WTC11 (cell line): ENCODE measurements at regions not wholly inside any gene's neighbourhood (a gene's known extent, or its start where the extent isn't known, plus 50 kb on each side); places are given as distances from the start of the nearest gene placed in this dataset.

Experiments used
- ATAC-seq: fragments of 200-7000 bp; cut with Tn5 transposase; 2 replicates; pipeline ENCODE4 v1.10.0; 2021; ENCODE audit warnings: mild to moderate bottlenecking, moderate library complexity
- CTCF ChIA-PET: fragments of 300-600 bp; sonication (Branson Sonifier 250); formaldehyde crosslinking; loops from one replicate; lab custom pipeline; 2021; ENCODE audit warnings: antibody characterized with exemption; lab: Charles Lee
- POLR2A ChIA-PET: fragments of 350-600 bp; sonication (Branson Sonifier 250); formaldehyde crosslinking; loops from one replicate; lab custom pipeline; 2021; ENCODE audit warnings: antibody characterized with exemption; lab: Charles Lee
- DNase-seq: peaks from one replicate; pipeline ENCODE4 v3.0.0; 2021; ENCODE audit warnings: low spot score
- H3K27ac Mint-ChIP-seq: 2 replicates; pipeline ENCODE4 v1.8.0; 2021; ENCODE audit warnings: mixed read lengths
- H3K27me3 Mint-ChIP-seq: 2 replicates; pipeline ENCODE4 v1.8.0; 2021; ENCODE audit warnings: low read depth, mild to moderate bottlenecking, moderate library complexity, mixed read lengths
- H3K36me3 Mint-ChIP-seq: 2 replicates; pipeline ENCODE4 v1.8.0; 2021; ENCODE audit warnings: mixed read lengths
- H3K4me1 Mint-ChIP-seq: 2 replicates; pipeline ENCODE4 v1.8.0; 2022; ENCODE audit warnings: mixed read lengths
- H3K4me3 Mint-ChIP-seq: 2 replicates; pipeline ENCODE4 v1.8.0; 2021; ENCODE audit warnings: mild to moderate bottlenecking, moderate library complexity, mixed read lengths
- H3K9me3 Mint-ChIP-seq: 2 replicates; pipeline ENCODE4 v1.8.0; 2021; ENCODE audit warnings: mixed read lengths
- ATF1 ChIP-seq: sonication (generic); formaldehyde crosslinking; IDR thresholded peaks from 2 replicates; pipeline ENCODE4 v1.8.1; 2023; ENCODE audit warnings: mild to moderate bottlenecking, moderate library complexity, missing genetic modification reagents
- CBFB ChIP-seq: sonication (generic); formaldehyde crosslinking; IDR thresholded peaks from 2 replicates; pipeline ENCODE4 v1.8.1; 2022; ENCODE audit warnings: mild to moderate bottlenecking, low read depth, missing genetic modification reagents
- ELF4 ChIP-seq: sonication (generic); formaldehyde crosslinking; IDR thresholded peaks from 2 replicates; pipeline ENCODE4 v1.8.1; 2022; ENCODE audit warnings: low read depth, mild to moderate bottlenecking, moderate library complexity, missing genetic modification reagents
- FOXP1 ChIP-seq: sonication (generic); formaldehyde crosslinking; IDR thresholded peaks from 2 replicates; pipeline ENCODE4 v1.8.0; 2022; ENCODE audit warnings: missing genetic modification reagents, mild to moderate bottlenecking, moderate library complexity, borderline replicate concordance
- GABPB1 ChIP-seq: sonication (generic); formaldehyde crosslinking; IDR thresholded peaks from 2 replicates; pipeline ENCODE4 v1.8.1; 2023; ENCODE audit warnings: mild to moderate bottlenecking, missing genetic modification reagents
- JUN ChIP-seq: sonication (generic); formaldehyde crosslinking; IDR thresholded peaks from 2 replicates; pipeline ENCODE4 v1.8.0; 2023; ENCODE audit warnings: mild to moderate bottlenecking, missing genetic modification reagents
- MXD4 ChIP-seq: fragments of 250-450 bp; sonication (Bioruptor Pico); IDR thresholded peaks from 2 replicates; pipeline ENCODE4 v1.8.0; 2021; ENCODE audit warnings: mild to moderate bottlenecking, moderate library complexity, borderline replicate concordance
- NFE2L1 ChIP-seq: sonication (generic); formaldehyde crosslinking; IDR thresholded peaks from 2 replicates; pipeline ENCODE4 v1.8.1; 2023; ENCODE audit warnings: missing genetic modification reagents
- NR3C1 ChIP-seq: sonication (generic); formaldehyde crosslinking; conservative IDR thresholded peaks from 2 replicates; pipeline ENCODE4 v1.8.1; 2023; ENCODE audit warnings: low read depth, mild to moderate bottlenecking, missing genetic modification reagents
- PRRX2 ChIP-seq: fragments of 250-450 bp; sonication (Bioruptor Pico); IDR thresholded peaks from 2 replicates; pipeline ENCODE4 v1.8.0; 2021; ENCODE audit warnings: mild to moderate bottlenecking
- TEAD4 ChIP-seq: sonication (generic); formaldehyde crosslinking; IDR thresholded peaks from 2 replicates; pipeline ENCODE4 v1.8.0; 2022; ENCODE audit warnings: mild to moderate bottlenecking, missing genetic modification reagents
- ZNF263 ChIP-seq: sonication (generic); formaldehyde crosslinking; IDR thresholded peaks from 2 replicates; pipeline ENCODE4 v1.8.1; 2022; ENCODE audit warnings: low read depth, mild to moderate bottlenecking, moderate library complexity, missing genetic modification reagents
- ZNF317 ChIP-seq: sonication (generic); formaldehyde crosslinking; IDR thresholded peaks from 2 replicates; pipeline ENCODE4 v1.8.1; 2023; ENCODE audit warnings: low read depth, mild to moderate bottlenecking, moderate library complexity, missing genetic modification reagents, borderline replicate concordance
- ZNF416 ChIP-seq: fragments of 250-450 bp; sonication (Bioruptor Pico); IDR thresholded peaks from 2 replicates; pipeline ENCODE4 v1.9.0; 2021; ENCODE audit warnings: mild to moderate bottlenecking, inconsistent platforms
- TF ChIP-seq, protein P1 (sequence below): sonication (generic); formaldehyde crosslinking; IDR thresholded peaks from 2 replicates; pipeline ENCODE4 v1.8.1; 2022; ENCODE audit warnings: low read depth, missing genetic modification reagents, borderline replicate concordance
- TF ChIP-seq, protein P2 (sequence below): fragments of 250-450 bp; sonication (Bioruptor Pico); IDR thresholded peaks from 2 replicates; pipeline ENCODE4 v1.8.0; 2021; ENCODE audit warnings: mild to moderate bottlenecking
- TF ChIP-seq, protein P3 (sequence below): sonication (generic); formaldehyde crosslinking; IDR thresholded peaks from 2 replicates; pipeline ENCODE4 v1.8.0; 2022; ENCODE audit warnings: missing genetic modification reagents
- TF ChIP-seq, protein P4 (sequence below): sonication (generic); formaldehyde crosslinking; IDR thresholded peaks from 2 replicates; pipeline ENCODE4 v1.8.0; 2022; ENCODE audit warnings: mild to moderate bottlenecking, missing genetic modification reagents

DNA sequence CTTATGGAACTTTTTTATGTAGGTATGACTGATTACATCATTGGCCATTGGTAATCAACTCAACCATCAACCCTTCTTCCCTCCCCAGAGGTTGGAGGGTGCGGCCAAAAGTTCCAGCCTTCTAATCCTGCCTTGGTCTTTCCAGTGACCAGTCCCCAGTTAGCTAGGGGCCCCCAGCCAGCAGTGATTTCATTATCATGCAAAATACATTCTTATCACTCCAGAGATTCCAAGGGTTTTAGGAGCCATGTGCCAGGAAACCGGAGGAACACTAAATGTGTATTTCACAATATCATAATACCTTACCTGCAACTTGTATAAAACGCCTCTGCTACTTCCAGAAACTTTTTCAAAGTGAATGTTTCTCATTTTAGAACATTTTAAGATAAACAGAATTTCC, 181.5 kb upstream of the PELI2 start:
- ChIA-PET POLR2A (no interaction called here), CTCF (no interaction called here)
- peak; percentile 84 for ATAC-seq
- Mint-ChIP-seq H3K27me3 (no peaks in the 10 kb centered on the region; the same call in 1 of the 2 replicates), H3K36me3 (peaks cover 27% of the 10 kb centered on the region), H3K27ac (no peak overlapping the region), H3K4me1 (peaks cover 19% of the 10 kb centered on the region), H3K4me3 (no peak overlapping the region), H3K9me3 (peaks cover 41% of the 10 kb centered on the region)
- TF ChIP-seq ZNF416 (CRISPR knock-in tag) = peak; percentile 98
- TF ChIP-seq, protein P1, sequence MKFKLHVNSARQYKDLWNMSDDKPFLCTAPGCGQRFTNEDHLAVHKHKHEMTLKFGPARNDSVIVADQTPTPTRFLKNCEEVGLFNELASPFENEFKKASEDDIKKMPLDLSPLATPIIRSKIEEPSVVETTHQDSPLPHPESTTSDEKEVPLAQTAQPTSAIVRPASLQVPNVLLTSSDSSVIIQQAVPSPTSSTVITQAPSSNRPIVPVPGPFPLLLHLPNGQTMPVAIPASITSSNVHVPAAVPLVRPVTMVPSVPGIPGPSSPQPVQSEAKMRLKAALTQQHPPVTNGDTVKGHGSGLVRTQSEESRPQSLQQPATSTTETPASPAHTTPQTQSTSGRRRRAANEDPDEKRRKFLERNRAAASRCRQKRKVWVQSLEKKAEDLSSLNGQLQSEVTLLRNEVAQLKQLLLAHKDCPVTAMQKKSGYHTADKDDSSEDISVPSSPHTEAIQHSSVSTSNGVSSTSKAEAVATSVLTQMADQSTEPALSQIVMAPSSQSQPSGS (CRISPR knock-in tag) = no peak
- peak; percentile 35 for DNase-seq

DNA sequence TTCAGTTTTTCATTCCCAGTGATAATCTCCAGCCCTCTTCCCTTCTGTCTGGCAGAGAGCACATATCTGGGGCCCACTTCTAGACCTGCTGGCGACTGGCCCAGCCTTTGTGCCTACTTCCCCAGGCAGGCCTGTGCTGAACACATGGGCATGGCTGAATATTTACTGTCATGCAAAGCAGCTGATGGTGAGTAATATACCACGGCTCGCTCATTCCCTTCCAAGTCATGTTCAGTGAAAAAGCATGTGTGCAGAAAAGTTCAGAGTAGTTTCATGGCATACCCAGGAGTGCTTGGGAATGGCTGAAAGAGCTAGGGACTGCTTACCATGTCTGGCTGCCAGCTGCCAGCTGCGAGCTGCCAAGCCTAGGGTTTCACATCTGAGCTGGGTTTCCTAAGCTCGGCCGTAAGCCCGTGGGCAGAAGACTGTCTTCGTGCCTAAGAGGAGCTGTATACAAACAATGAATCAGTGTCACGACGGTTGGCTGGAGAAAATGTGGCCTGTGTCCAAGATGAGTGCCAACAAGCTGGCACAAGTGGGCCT, 179.9 kb upstream of the PELI2 start:
- Mint-ChIP-seq H3K27me3 (no peaks in the 10 kb centered on the region; the same call in 1 of the 2 replicates), H3K36me3 (peaks cover 27% of the 10 kb centered on the region), H3K9me3 (peaks cover 41% of the 10 kb centered on the region), H3K4me1 (peaks cover 26% of the 10 kb centered on the region), H3K27ac (no peak overlapping the region), H3K4me3 (no peak overlapping the region)
- DNase-seq (no peak), ATAC-seq (no peak)
- CTCF ChIA-PET = no interaction called here
- TF ChIP-seq ELF4 (CRISPR knock-in tag) = no peak
- TF ChIP-seq NFE2L1 = no peak
- TF ChIP-seq TEAD4 (CRISPR knock-in tag) = no peak
- TF ChIP-seq ZNF317 (CRISPR knock-in tag) = no peak
- TF ChIP-seq NR3C1 = no peak
- no peak for TF ChIP-seq PRRX2
- TF ChIP-seq, protein P2, sequence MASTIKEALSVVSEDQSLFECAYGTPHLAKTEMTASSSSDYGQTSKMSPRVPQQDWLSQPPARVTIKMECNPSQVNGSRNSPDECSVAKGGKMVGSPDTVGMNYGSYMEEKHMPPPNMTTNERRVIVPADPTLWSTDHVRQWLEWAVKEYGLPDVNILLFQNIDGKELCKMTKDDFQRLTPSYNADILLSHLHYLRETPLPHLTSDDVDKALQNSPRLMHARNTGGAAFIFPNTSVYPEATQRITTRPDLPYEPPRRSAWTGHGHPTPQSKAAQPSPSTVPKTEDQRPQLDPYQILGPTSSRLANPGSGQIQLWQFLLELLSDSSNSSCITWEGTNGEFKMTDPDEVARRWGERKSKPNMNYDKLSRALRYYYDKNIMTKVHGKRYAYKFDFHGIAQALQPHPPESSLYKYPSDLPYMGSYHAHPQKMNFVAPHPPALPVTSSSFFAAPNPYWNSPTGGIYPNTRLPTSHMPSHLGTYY (CRISPR knock-in tag) = no peak
- POLR2A ChIA-PET = no interaction called here

DNA sequence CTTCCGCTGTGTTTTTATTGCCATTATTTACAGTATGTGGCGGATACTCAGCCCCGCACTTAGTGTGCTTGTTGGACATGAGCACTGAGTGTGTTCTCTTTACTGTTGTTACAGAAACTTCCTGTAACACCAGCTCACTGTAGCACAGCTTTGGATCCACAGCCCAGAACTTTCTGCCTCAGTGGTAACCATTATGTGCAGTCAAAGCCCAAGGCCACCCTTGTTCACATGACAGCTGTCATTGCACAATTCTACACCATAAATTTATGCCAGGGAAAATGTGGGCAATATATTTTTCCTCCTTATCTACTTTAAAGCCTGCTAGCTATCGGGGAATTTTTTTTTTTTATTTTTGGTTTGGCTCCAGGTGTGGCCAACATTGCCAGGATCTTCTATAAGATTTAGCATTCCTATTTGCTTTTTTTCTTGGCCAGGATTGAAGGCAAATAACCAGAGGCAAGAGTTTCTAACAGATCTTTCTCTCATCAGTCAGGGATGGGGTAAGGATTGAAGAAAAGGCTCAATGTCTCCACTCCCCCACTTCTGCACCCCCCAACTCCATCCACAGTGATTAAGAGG, 176.0 kb upstream of the PELI2 start:
- ATAC-seq (no peak), DNase-seq (no peak)
- Mint-ChIP-seq H3K4me1 (peaks cover 18% of the 10 kb centered on the region), H3K36me3 (peaks cover 16% of the 10 kb centered on the region), H3K9me3 (peaks cover 20% of the 10 kb centered on the region), H3K27me3 (no peaks in the 10 kb centered on the region; the same call in 1 of the 2 replicates), H3K4me3 (no peak overlapping the region), H3K27ac (no peak overlapping the region)
- no peak for TF ChIP-seq ZNF263 (CRISPR knock-in tag)
- TF ChIP-seq GABPB1 (CRISPR knock-in tag) = no peak
- no peak for TF ChIP-seq ATF1 (CRISPR knock-in tag)
- no peak for TF ChIP-seq ZNF416 (CRISPR knock-in tag)
- no peak for TF ChIP-seq JUN (CRISPR knock-in tag)
- TF ChIP-seq, protein P3, sequence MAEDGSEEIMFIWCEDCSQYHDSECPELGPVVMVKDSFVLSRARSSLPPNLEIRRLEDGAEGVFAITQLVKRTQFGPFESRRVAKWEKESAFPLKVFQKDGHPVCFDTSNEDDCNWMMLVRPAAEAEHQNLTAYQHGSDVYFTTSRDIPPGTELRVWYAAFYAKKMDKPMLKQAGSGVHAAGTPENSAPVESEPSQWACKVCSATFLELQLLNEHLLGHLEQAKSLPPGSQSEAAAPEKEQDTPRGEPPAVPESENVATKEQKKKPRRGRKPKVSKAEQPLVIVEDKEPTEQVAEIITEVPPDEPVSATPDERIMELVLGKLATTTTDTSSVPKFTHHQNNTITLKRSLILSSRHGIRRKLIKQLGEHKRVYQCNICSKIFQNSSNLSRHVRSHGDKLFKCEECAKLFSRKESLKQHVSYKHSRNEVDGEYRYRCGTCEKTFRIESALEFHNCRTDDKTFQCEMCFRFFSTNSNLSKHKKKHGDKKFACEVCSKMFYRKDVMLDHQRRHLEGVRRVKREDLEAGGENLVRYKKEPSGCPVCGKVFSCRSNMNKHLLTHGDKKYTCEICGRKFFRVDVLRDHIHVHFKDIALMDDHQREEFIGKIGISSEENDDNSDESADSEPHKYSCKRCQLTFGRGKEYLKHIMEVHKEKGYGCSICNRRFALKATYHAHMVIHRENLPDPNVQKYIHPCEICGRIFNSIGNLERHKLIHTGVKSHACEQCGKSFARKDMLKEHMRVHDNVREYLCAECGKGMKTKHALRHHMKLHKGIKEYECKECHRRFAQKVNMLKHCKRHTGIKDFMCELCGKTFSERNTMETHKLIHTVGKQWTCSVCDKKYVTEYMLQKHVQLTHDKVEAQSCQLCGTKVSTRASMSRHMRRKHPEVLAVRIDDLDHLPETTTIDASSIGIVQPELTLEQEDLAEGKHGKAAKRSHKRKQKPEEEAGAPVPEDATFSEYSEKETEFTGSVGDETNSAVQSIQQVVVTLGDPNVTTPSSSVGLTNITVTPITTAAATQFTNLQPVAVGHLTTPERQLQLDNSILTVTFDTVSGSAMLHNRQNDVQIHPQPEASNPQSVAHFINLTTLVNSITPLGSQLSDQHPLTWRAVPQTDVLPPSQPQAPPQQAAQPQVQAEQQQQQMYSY = no peak
- TF ChIP-seq, protein P4, sequence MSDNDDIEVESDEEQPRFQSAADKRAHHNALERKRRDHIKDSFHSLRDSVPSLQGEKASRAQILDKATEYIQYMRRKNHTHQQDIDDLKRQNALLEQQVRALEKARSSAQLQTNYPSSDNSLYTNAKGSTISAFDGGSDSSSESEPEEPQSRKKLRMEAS (CRISPR knock-in tag) = no peak
- no peak for TF ChIP-seq CBFB (CRISPR knock-in tag)
- TF ChIP-seq FOXP1 (CRISPR knock-in tag) = no peak
- TF ChIP-seq MXD4 (CRISPR knock-in tag) = no peak
- ChIA-PET CTCF (no interaction called here), POLR2A (no interaction called here)
